PC-3 (cell line): ENCODE measurements at regions not wholly inside any gene's neighbourhood (a gene's known extent, or its start where the extent isn't known, plus 50 kb on each side); places are given as distances from the start of the nearest gene placed in this dataset.

ENCODE experiments used
- ATAC-seq: fragments of 200-7000 bp; cut with Tn5 transposase; 2 replicates; pipeline ENCODE4 v1.9.1; 2020; ENCODE audit warnings: mild to moderate bottlenecking, moderate library complexity
- BruUV-seq: library from RNA; stranded (reverse); fragments of 400-500 nt; replicated peaks from 2 replicates; lab custom pipeline; 2021; lab: Mats Ljungman, UMichigan
- CTCF ChIA-PET: fragments of 300-600 bp; sonication (Branson Sonifier 250); formaldehyde crosslinking; loops from one replicate; lab custom pipeline; 2022; ENCODE audit warnings: antibody characterized with exemption; lab: Charles Lee
- POLR2A ChIA-PET: fragments of 300-600 bp; sonication (Branson Sonifier 250); formaldehyde crosslinking; loops from one replicate; lab custom pipeline; 2022; ENCODE audit warnings: antibody characterized with exemption; ENCODE audit not compliant: unreplicated experiment; lab: Charles Lee
- DNase-seq: peaks from one replicate; pipeline ENCODE4 v3.0.0-alpha.2; 2015
- H2AFZ ChIP-seq: fragments of 300-600 bp; sonication (generic); 2 replicates; pipeline ENCODE4 v1.6.0; 2016; ENCODE audit warnings: antibody characterized with exemption, low read length
- H3F3A ChIP-seq: fragments of 300-600 bp; sonication (generic); one replicate; pipeline ENCODE4 v1.6.0; 2017; ENCODE audit warnings: antibody characterized with exemption, low read length, control low read depth, mild to moderate bottlenecking; ENCODE audit not compliant: unreplicated experiment
- H3K27ac ChIP-seq: fragments of 300-600 bp; sonication (generic); 2 replicates; pipeline ENCODE4 v1.5.1; 2016; ENCODE audit warnings: mild to moderate bottlenecking, low read length
- H3K27me3 ChIP-seq: fragments of 300-600 bp; sonication (generic); 2 replicates; pipeline ENCODE4 v1.6.1; 2016; ENCODE audit warnings: low read length, mixed read lengths
- H3K36me3 ChIP-seq: fragments of 300-600 bp; sonication (generic); 2 replicates; pipeline ENCODE4 v1.6.1; 2016; ENCODE audit warnings: low read depth, mixed run types, low read length, mixed read lengths
- H3K4me1 ChIP-seq: fragments of 300-600 bp; sonication (generic); 2 replicates; pipeline ENCODE4 v1.5.1; 2016; ENCODE audit warnings: low read length; ENCODE audit not compliant: insufficient read depth
- H3K4me2 ChIP-seq: fragments of 300-600 bp; sonication (generic); 2 replicates; pipeline ENCODE4 v1.6.0; 2016; ENCODE audit warnings: low read length
- H3K4me3 ChIP-seq: fragments of 300-600 bp; sonication (generic); 2 replicates; pipeline ENCODE4 v1.5.1; 2016; ENCODE audit warnings: mild to moderate bottlenecking, low read length, mixed read lengths
- H3K79me2 ChIP-seq: fragments of 300-600 bp; sonication (generic); 2 replicates; pipeline ENCODE4 v1.6.1; 2017; ENCODE audit warnings: low read length, mixed read lengths
- H3K9ac ChIP-seq: fragments of 300-600 bp; sonication (generic); 2 replicates; pipeline ENCODE4 v1.6.0; 2016; ENCODE audit warnings: mild to moderate bottlenecking, low read length
- H3K9me2 ChIP-seq: fragments of 300-600 bp; sonication (generic); replicated peaks from 2 replicates; pipeline ENCODE4 v1.6.1; 2016; ENCODE audit warnings: mixed run types, low read length, mixed read lengths
- H3K9me3 ChIP-seq: fragments of 300-600 bp; sonication (generic); 2 replicates; pipeline ENCODE4 v1.6.1; 2016; ENCODE audit warnings: low read length, mixed read lengths
- H4K20me1 ChIP-seq: fragments of 300-600 bp; sonication (generic); 2 replicates; pipeline ENCODE4 v1.6.1; 2016; ENCODE audit warnings: low read length, mixed read lengths
- EZH2 ChIP-seq: fragments of 300-600 bp; sonication (generic); IDR thresholded peaks from one replicate; pipeline ENCODE4 v1.6.1; 2017; ENCODE audit warnings: antibody characterized with exemption, mild to moderate bottlenecking, low read length; ENCODE audit not compliant: unreplicated experiment
- EZH2phosphoT487 ChIP-seq: fragments of 300-600 bp; sonication (generic); IDR thresholded peaks from 2 replicates; pipeline ENCODE4 v1.6.1; 2018; ENCODE audit warnings: mild to moderate bottlenecking, antibody characterized with exemption, low read length, borderline replicate concordance
- intact Hi-C: fragments of 100-400 bp; cut with micrococcal nuclease; formaldehyde crosslinking; loops from 2 replicates; pipeline ENCODE4 v1.9.0; 2023
- TF ChIP-seq, protein P1 (sequence below): fragments of 300-600 bp; sonication (generic); conservative IDR thresholded peaks from 2 replicates; pipeline ENCODE4 v1.5.1; 2017; ENCODE audit warnings: antibody characterized with exemption, low read depth, mild to moderate bottlenecking, low read length

DNA sequence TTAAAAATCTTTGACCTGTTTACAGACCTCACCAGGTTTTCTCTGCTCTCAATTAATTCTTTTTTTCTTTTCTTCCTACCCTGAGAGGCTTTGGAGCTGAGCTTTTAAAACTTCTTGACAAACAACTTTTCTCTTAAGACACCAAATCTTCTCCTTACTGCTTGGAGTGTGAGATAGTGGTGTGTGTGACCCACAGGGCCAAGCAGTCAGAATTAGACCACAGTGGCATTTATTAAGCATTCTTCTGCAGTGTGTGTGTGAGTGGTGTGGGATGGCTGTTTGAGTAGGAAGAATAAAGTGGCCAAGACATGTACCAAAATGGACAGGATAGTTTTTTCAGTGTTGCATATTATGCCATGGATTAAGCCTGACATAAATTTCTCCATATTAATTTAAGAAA lies 665.1 kb downstream of the RAPGEF2 start:
- ChIA-PET POLR2A (no interaction called here), CTCF (no interaction called here)
- TF ChIP-seq EZH2 (no peak), EZH2phosphoT487 (no peak)
- TF ChIP-seq, protein P1, sequence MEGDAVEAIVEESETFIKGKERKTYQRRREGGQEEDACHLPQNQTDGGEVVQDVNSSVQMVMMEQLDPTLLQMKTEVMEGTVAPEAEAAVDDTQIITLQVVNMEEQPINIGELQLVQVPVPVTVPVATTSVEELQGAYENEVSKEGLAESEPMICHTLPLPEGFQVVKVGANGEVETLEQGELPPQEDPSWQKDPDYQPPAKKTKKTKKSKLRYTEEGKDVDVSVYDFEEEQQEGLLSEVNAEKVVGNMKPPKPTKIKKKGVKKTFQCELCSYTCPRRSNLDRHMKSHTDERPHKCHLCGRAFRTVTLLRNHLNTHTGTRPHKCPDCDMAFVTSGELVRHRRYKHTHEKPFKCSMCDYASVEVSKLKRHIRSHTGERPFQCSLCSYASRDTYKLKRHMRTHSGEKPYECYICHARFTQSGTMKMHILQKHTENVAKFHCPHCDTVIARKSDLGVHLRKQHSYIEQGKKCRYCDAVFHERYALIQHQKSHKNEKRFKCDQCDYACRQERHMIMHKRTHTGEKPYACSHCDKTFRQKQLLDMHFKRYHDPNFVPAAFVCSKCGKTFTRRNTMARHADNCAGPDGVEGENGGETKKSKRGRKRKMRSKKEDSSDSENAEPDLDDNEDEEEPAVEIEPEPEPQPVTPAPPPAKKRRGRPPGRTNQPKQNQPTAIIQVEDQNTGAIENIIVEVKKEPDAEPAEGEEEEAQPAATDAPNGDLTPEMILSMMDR = no peak
- no peaks in the 10 kb centered on the region for H3K9me2 ChIP-seq
- no peak overlapping the region for H3K4me2 ChIP-seq
- no peak overlapping the region for H3K27ac ChIP-seq
- BruUV-seq = no TSS peak
- no peak overlapping the region for H3K4me3 ChIP-seq
- H3K27me3 ChIP-seq = no peaks in the 10 kb centered on the region
- H3F3A ChIP-seq = no peaks in the 10 kb centered on the region
- H3K9ac ChIP-seq = no peak overlapping the region
- no peaks in the 10 kb centered on the region for H3K9me3 ChIP-seq
- H3K36me3 ChIP-seq = no peaks in the 10 kb centered on the region
- intact Hi-C loops = loop anchor here (10.0 kb wide), 1 partner anchor 117 kb away; no protein-coding TSS in a partner anchor
- no peaks in the 10 kb centered on the region for H4K20me1 ChIP-seq
- H3K4me1 ChIP-seq = no peaks in the 10 kb centered on the region
- H2AFZ ChIP-seq = no peak overlapping the region
- DNase-seq (no peak), ATAC-seq (no peak)
- H3K79me2 ChIP-seq = no peaks in the 10 kb centered on the region

DNA sequence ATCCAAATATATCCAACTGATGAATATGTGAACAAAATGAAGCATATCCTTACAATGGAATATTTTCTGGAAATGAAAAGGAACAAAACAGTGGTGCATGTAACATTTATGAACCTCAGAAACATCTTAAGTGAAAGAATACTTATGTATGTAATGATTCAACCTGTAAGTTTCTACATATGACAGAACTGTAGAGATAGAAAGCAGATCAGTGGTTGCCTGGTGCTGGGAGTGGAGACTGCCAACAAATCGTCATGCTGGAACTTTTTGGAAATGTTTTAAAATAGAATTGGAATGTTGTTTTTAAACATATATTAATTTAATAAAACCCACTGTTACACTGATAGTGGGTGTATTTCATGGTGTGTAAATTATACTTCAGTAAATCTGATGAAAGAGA lies 667.5 kb downstream of the RAPGEF2 start:
- H3K36me3 ChIP-seq = no peaks in the 10 kb centered on the region
- H3K9me2 ChIP-seq = no peaks in the 10 kb centered on the region
- H3K4me2 ChIP-seq = no peak overlapping the region
- H4K20me1 ChIP-seq = no peaks in the 10 kb centered on the region
- no peaks in the 10 kb centered on the region for H3K79me2 ChIP-seq
- H3F3A ChIP-seq = no peaks in the 10 kb centered on the region
- no peak overlapping the region for H2AFZ ChIP-seq
- POLR2A ChIA-PET = no interaction called here
- no peak overlapping the region for H3K4me3 ChIP-seq
- BruUV-seq = no TSS peak
- CTCF ChIA-PET = no interaction called here
- intact Hi-C loops = no loop called here
- no peak overlapping the region for H3K9ac ChIP-seq
- H3K9me3 ChIP-seq = no peaks in the 10 kb centered on the region
- ATAC-seq (no peak), DNase-seq (no peak)
- no peak overlapping the region for H3K27ac ChIP-seq
- H3K4me1 ChIP-seq = no peaks in the 10 kb centered on the region
- TF ChIP-seq EZH2 = no peak
- TF ChIP-seq, protein P1 = no peak
- no peak for TF ChIP-seq EZH2phosphoT487
- H3K27me3 ChIP-seq = no peaks in the 10 kb centered on the region

DNA sequence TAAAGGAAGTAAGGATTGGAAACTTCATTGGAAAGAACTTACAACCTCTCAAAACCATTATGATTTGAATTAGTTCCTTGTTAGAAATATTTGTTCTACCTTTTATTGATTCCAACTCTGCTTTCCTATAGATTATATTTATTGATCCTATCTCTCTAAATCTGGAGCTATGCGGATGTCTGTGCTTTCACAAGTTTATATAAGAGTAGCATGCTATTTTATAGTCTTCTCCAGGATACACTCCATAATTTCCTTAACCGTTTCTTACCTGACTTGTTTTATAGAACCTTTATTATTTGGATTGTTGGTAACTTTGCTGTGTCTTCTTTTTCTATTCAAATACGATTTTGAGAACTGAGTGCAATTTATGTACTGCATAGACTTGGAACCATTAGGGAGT lies 668.1 kb downstream of the RAPGEF2 start:
- H3K9me3 ChIP-seq = no peaks in the 10 kb centered on the region
- H3K4me1 ChIP-seq = no peaks in the 10 kb centered on the region
- H3K4me3 ChIP-seq = no peak overlapping the region
- H4K20me1 ChIP-seq = no peaks in the 10 kb centered on the region
- H3K27me3 ChIP-seq = no peaks in the 10 kb centered on the region
- ChIA-PET POLR2A (no interaction called here), CTCF (no interaction called here)
- no peak overlapping the region for H3K4me2 ChIP-seq
- no peaks in the 10 kb centered on the region for H3K79me2 ChIP-seq
- no peak for DNase-seq
- no peak overlapping the region for H3K9ac ChIP-seq
- intact Hi-C loops = no loop called here
- BruUV-seq = no TSS peak
- no peak for TF ChIP-seq EZH2phosphoT487
- TF ChIP-seq EZH2 = no peak
- TF ChIP-seq, protein P1 = no peak
- no peak overlapping the region for H2AFZ ChIP-seq
- H3K36me3 ChIP-seq = no peaks in the 10 kb centered on the region
- H3K27ac ChIP-seq = no peak overlapping the region
- H3K9me2 ChIP-seq = no peaks in the 10 kb centered on the region
- no peak for ATAC-seq
- no peaks in the 10 kb centered on the region for H3F3A ChIP-seq
